HEK293T (cell line): ENCODE measurements at regions not wholly inside any gene's neighbourhood (a gene's known extent, or its start where the extent isn't known, plus 50 kb on each side); places are given as distances from the start of the nearest gene placed in this dataset.
"Not testable (repeated sequence)": the region's sequence is repeated elsewhere in the genome, so short reads cannot be mapped to it uniquely, and the experiment has no call there.

Experiments
- CTCF ChIA-PET: fragments of 350-600 bp; formaldehyde crosslinking; extraction: SDS; loops from one replicate; lab custom pipeline; 2021; ENCODE audit warnings: antibody characterized with exemption, inconsistent platforms; lab: Yijun Ruan, JAX
- POLR2A ChIA-PET: fragments of 350-600 bp; formaldehyde crosslinking; extraction: SDS; loops from one replicate; lab custom pipeline; 2020; ENCODE audit warnings: antibody characterized with exemption, inconsistent platforms; lab: Yijun Ruan, JAX
- DNase-seq: peaks from one replicate; pipeline ENCODE4 v3.0.0; 2012; ENCODE audit warnings: mixed read lengths; ENCODE audit errors: extremely low spot score
- ARNT ChIP-seq: fragments of 450-650 bp; IDR thresholded peaks from 2 replicates; pipeline ENCODE4 v1.6.1; 2017; ENCODE audit warnings: mild to moderate bottlenecking
- BHLHE40 ChIP-seq: fragments of 450-650 bp; IDR thresholded peaks from 2 replicates; pipeline ENCODE4 v1.6.1; 2016; ENCODE audit warnings: mild to moderate bottlenecking, moderate library complexity, borderline replicate concordance
- CTBP1 ChIP-seq: fragments of 450-650 bp; IDR thresholded peaks from 2 replicates; pipeline ENCODE4 v1.6.1; 2016; ENCODE audit warnings: borderline replicate concordance
- ELF4 ChIP-seq: fragments of 450-650 bp; IDR thresholded peaks from 2 replicates; pipeline ENCODE4 v1.6.1; 2017; ENCODE audit warnings: antibody characterized with exemption
- FOXA1 ChIP-seq: fragments of 450-650 bp; IDR thresholded peaks from 2 replicates; pipeline ENCODE4 v1.6.1; 2016; ENCODE audit warnings: mild to moderate bottlenecking
- FOXK2 ChIP-seq: fragments of 450-650 bp; IDR thresholded peaks from 2 replicates; pipeline ENCODE4 v1.6.1; 2016; ENCODE audit warnings: mild to moderate bottlenecking
- FOXM1 ChIP-seq: fragments of 450-650 bp; IDR thresholded peaks from 2 replicates; pipeline ENCODE4 v1.6.1; 2017; ENCODE audit warnings: mild to moderate bottlenecking, borderline replicate concordance
- HDGF ChIP-seq: fragments of 450-650 bp; IDR thresholded peaks from 2 replicates; pipeline ENCODE4 v1.6.1; 2017; ENCODE audit warnings: antibody characterized with exemption, borderline replicate concordance
- L3MBTL2 ChIP-seq: fragments of 450-650 bp; conservative IDR thresholded peaks from 2 replicates; pipeline ENCODE4 v1.6.1; 2016; ENCODE audit warnings: mild to moderate bottlenecking
- LEF1 ChIP-seq: fragments of 450-650 bp; IDR thresholded peaks from 2 replicates; pipeline ENCODE4 v1.6.1; 2017; ENCODE audit warnings: mild to moderate bottlenecking, borderline replicate concordance
- NFRKB ChIP-seq: fragments of 450-650 bp; IDR thresholded peaks from 2 replicates; pipeline ENCODE4 v1.6.1; 2016; ENCODE audit warnings: mild to moderate bottlenecking, moderate library complexity
- PKNOX1 ChIP-seq: fragments of 450-650 bp; IDR thresholded peaks from 2 replicates; pipeline ENCODE4 v1.6.1; 2016
- SP1 ChIP-seq: fragments of 450-650 bp; IDR thresholded peaks from 2 replicates; pipeline ENCODE4 v1.6.1; 2017
- SUZ12 ChIP-seq: fragments of 450-650 bp; IDR thresholded peaks from 2 replicates; pipeline ENCODE4 v1.6.1; 2016; ENCODE audit warnings: mild to moderate bottlenecking
- TARDBP ChIP-seq: fragments of 450-650 bp; IDR thresholded peaks from 2 replicates; pipeline ENCODE4 v1.6.1; 2016
- ZNF384 ChIP-seq: fragments of 450-650 bp; IDR thresholded peaks from 2 replicates; pipeline ENCODE4 v1.6.1; 2016

- no peak for TF ChIP-seq FOXK2
- CTCF ChIA-PET = no interaction called here
- POLR2A ChIA-PET = no interaction called here
- DNase-seq = no peak
Observed at GRCh38 chr17:83190004-83190385, 110.6 kb downstream of the METRNL start.

GRCh38 chr17:83190601-83191387 lies 111.4 kb downstream of the METRNL start:
- CTCF ChIA-PET = no interaction called here

GRCh38 chr17:83191388-83192160 lies 112.2 kb downstream of the METRNL start:
- CTCF ChIA-PET = no interaction called here
- POLR2A ChIA-PET = no interaction called here
- no peak for DNase-seq
- no peak for TF ChIP-seq NFRKB

More at GRCh38 chr17:83190601-83191387, 111.4 kb downstream of the METRNL start:
- DNase-seq = no peak
- TF ChIP-seq LEF1 (no peak), HDGF (no peak), ELF4 (no peak), SUZ12 (no peak), FOXK2 (no peak), PKNOX1 (no peak), FOXA1 (no peak), FOXM1 (no peak), SP1 (no peak), CTBP1 (no peak), ZNF384 (no peak)
- POLR2A ChIA-PET = no interaction called here

GRCh38 chr17:83192161-83192788 lies 112.9 kb downstream of the METRNL start:
- ChIA-PET POLR2A (no interaction called here), CTCF (no interaction called here)
- TF ChIP-seq CTBP1 (no peak), LEF1 (no peak), TARDBP (no peak), PKNOX1 (no peak), FOXM1 (no peak), SUZ12 (no peak), HDGF (no peak), FOXK2 (no peak), NFRKB (no peak), FOXA1 (no peak), ELF4 (no peak)
- DNase-seq = no peak

- POLR2A ChIA-PET, CTCF ChIA-PET, DNase-seq: not testable (repeated sequence)
Observed at GRCh38 chr17:83192789-83193335, 113.5 kb downstream of the METRNL start.

GRCh38 chr17:83193336-83194185 lies 114.2 kb downstream of the METRNL start:
- CTCF ChIA-PET = no interaction called here
- TF ChIP-seq LEF1 = no peak
- TF ChIP-seq PKNOX1 = no peak
- TF ChIP-seq ZNF384 = no peak
- TF ChIP-seq ELF4 = no peak
- no peak for TF ChIP-seq CTBP1
- TF ChIP-seq BHLHE40 = no peak
- no peak for TF ChIP-seq NFRKB
- no peak for DNase-seq
- POLR2A ChIA-PET = no interaction called here

- CTCF ChIA-PET = no interaction called here
- TF ChIP-seq ARNT (no peak), FOXA1 (no peak), SP1 (no peak), FOXM1 (no peak), BHLHE40 (no peak), SUZ12 (no peak), ZNF384 (no peak), CTBP1 (no peak), TARDBP (no peak), LEF1 (no peak), PKNOX1 (no peak), NFRKB (no peak), ELF4 (no peak), FOXK2 (no peak), L3MBTL2 (no peak), HDGF (no peak)
- DNase-seq = no peak
- POLR2A ChIA-PET = no interaction called here
Observed at GRCh38 chr17:83194186-83194561, 114.8 kb downstream of the METRNL start.
